ENCODE measurements at regions not wholly inside any gene's neighbourhood (a gene's known extent, or its start where the extent isn't known, plus 50 kb on each side); places are given as distances from the start of the nearest gene placed in this dataset.
"Not testable (repeated sequence)": the region's sequence is repeated elsewhere in the genome, so short reads cannot be mapped to it uniquely, and the experiment has no call there.

DNA sequence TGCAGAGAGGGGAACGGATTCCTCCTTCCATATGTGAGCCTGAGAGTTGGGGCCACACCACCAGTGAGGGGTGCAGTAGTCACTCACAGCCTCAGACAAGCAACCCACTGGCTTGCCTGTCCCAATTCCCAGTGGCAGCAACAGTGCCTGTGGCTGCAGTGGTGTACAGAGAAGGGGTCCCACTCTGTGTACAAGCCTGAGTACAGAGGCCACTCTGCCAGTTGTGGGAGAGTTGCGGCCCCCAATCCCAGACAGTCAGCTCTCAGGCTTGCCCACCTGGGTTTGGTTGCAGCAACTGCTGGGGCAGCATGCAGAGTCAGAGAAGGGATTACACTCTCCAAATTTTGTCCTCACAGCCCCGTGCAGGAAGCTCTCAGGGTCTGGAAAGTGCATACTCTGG is 133.2 kb upstream of the RFX3 start:
- no peak for DNase-seq

GRCh38 chr9:3656224-3656623 is 130.4 kb upstream of the RFX3 start:
- DNase-seq: no peak

DNA sequence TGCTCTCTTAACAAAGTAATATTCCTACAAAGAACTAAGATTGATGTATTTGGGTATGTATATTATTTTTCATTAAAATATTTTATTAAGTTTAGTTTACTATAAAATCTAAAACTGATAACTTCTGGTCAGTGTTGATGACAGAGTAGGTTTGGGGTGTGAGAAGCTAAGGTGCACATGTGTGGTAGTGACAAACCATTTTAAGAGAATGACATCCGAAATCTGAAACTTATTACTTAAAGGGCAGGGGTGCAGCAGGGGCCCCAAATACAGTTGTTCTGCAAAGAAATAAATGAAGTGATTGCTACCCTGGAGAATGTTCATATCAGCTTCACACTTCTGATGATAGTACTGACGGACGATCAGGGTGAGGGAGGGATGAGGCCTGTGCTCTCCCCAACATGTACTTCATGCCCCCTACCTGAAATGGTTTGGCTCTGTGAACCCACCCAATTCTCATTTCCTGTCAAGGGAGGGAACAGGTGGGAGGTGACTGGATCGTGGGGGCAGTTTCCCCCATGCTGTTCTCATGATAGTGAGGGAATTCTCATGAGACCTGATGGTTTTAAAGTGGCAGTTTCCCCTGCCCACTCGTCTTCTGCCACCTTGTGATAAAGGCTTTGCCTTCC is 125.3 kb upstream of the RFX3 start:
- peak; percentile 12 for DNase-seq

- DNase-seq: peak; percentile 44
These were observed 123.0 kb upstream of the RFX3 start for GRCh38 chr9:3648722-3649246.

- DNase-seq: peak; percentile 11
These were observed 122.5 kb upstream of the RFX3 start for GRCh38 chr9:3648266-3648665.

GRCh38 chr9:3647652-3648051 is 121.9 kb upstream of the RFX3 start:
- peak; percentile 18 for DNase-seq

- no peak for DNase-seq
These were observed 120.4 kb upstream of the RFX3 start for GRCh38 chr9:3646226-3646625.

GRCh38 chr9:3642075-3642474 is 116.3 kb upstream of the RFX3 start:
- DNase-seq: not testable (repeated sequence)

- no peak for DNase-seq
These were observed 103.7 kb upstream of the RFX3 start for GRCh38 chr9:3629495-3629894.

GRCh38 chr9:3628239-3628638 is 102.4 kb upstream of the RFX3 start:
- no peak for DNase-seq

DNA sequence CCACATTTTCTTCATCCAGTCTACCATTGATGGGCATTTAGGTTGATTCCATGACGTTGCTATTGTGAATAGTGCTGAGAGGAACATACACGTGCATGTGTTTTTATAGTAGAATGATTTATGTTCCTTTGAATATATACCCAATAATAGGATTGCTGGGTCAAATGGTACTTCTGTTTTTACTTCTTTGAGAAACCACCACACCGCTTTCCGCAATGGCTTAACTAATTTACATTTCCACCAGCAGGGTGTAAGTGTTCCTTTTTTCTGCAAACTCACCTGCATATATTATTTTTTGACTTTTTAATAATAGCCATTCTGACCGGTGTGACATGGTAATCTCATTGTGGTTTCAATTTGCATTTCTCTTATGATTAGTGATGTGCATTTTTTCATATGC is 82.2 kb upstream of the RFX3 start:
- DNase-seq: no peak

- no peak for DNase-seq
These were observed 74.9 kb upstream of the RFX3 start for GRCh38 chr9:3600672-3601071.

- no peak for DNase-seq
These were observed 72.0 kb upstream of the RFX3 start for GRCh38 chr9:3597792-3598191.

- peak; percentile 63 for DNase-seq
These were observed 60.3 kb upstream of the RFX3 start for GRCh38 chr9:3586066-3586465.

- DNase-seq: peak; percentile 69
These were observed 59.8 kb upstream of the RFX3 start for GRCh38 chr9:3585606-3586005.

DNA sequence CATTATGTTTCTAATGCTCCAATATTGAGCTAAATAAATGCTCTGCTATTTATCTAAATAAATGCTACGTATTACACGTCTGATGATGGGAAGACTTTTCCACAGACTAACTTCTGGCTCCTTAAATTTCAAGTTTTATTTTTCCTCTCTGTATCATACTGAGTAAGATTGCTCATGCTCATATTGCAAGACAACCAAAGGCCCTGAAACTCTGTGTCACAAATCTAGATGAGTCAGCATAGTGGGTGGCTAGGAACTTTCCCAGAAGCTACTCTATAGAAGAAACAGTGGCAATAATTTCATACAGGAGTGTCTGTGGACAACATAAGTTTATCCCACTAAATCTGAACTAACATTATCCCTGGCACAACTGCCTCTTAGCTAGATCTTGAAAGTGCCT is 53.0 kb upstream of the RFX3 start:
- peak; percentile 22 for DNase-seq

- peak; percentile 73 for DNase-seq
These were observed 50.5 kb upstream of the RFX3 start for GRCh38 chr9:3576328-3576727.

DNA sequence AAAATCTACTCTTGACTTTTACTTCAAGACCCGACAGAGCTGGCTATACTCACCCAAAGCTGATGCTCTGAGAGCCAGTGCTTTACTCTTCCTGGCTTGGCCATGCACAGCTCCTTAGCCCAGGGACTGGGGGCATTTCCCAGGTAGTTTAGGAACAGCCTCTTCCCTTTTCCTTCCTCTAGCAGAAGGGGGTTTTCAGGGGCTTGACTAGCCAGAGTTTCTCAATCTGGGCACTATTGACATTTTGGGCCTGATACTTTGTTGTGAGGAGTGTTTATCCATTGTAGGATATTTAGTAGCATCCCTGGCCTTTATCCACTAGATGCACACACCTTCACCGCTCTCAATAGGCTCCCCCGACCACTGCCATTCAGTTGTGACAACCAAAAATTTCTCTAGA is 50.0 kb upstream of the RFX3 start:
- no peak for DNase-seq

All from hematopoietic multipotent progenitor cell treated with erythropoietin and hydrocortisone succinate and interleukin-3 and kit ligand, for 4 days (in vitro differentiated cells).